HUES48 (cell line): ENCODE measurements at regions not wholly inside any gene's neighbourhood (a gene's known extent, or its start where the extent isn't known, plus 50 kb on each side); places are given as distances from the start of the nearest gene placed in this dataset.

ENCODE experiments used
- H3K27ac ChIP-seq: one replicate; pipeline ENCODE4 v1.7.0; 2013; ENCODE audit warnings: low read depth, low read length, inconsistent platforms
- H3K27me3 ChIP-seq: 2 replicates; pipeline ENCODE4 v1.6.1; 2013; ENCODE audit warnings: mild to moderate bottlenecking, low read length; ENCODE audit not compliant: control insufficient read depth, insufficient read depth
- H3K36me3 ChIP-seq: 2 replicates; pipeline ENCODE4 v1.6.1; 2013; ENCODE audit warnings: low read length; ENCODE audit not compliant: control insufficient read depth, insufficient read depth
- H3K4me1 ChIP-seq: 2 replicates; pipeline ENCODE4 v1.6.1; 2013; ENCODE audit warnings: mild to moderate bottlenecking, low read length; ENCODE audit not compliant: control insufficient read depth, insufficient read depth
- H3K4me3 ChIP-seq: 2 replicates; pipeline ENCODE4 v1.5.1; 2013; ENCODE audit warnings: mild to moderate bottlenecking, low read depth, low read length
- H3K9ac ChIP-seq: 2 replicates; pipeline ENCODE4 v1.6.1; 2013; ENCODE audit warnings: mild to moderate bottlenecking, low read depth, low read length, moderate library complexity
- H3K9me3 ChIP-seq: 2 replicates; pipeline ENCODE4 v1.6.1; 2013; ENCODE audit warnings: low read length; ENCODE audit not compliant: control insufficient read depth, insufficient read depth

DNA sequence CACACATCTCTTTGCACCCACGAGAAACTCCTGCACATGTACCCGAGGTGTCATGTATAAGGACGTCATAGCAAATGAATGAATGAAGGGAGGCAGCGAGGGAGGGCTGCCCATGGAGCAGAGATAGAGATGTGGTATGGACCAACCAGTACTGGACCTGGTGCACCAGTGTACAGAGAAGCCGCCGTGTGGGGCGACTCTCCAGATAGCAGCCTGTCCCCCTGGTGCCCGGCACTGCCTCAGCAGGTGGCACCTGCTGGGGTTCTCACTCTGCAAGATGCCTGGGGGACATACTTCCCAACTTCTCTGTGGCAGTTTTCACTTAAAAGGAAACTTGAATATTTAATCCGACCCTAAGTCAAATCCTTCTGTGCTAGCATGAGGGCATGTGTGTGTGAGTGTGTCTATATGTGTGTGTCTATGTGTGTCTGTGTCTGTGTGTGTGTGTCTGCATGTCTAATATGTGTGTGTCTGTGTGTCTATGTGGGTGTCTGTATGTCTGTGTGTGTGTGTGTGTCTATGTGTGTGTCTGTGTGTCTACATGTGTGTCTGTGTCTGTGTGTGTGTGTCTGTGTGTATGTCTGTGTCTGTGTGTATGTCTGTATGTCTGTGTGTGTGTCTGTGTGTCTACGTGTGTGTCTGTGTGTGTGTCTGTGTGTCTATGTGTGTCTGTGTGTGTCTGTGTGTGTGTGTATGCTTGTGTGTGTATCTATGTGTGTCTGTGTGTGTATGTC is 132.0 kb downstream of the RNASET2 start:
- Histone ChIP-seq H3K4me3 (no peak overlapping the region), H3K4me1 (no peaks in the 10 kb centered on the region), H3K9me3 (no peaks in the 10 kb centered on the region), H3K36me3 (no peaks in the 10 kb centered on the region), H3K27ac (no peak overlapping the region), H3K9ac (no peak overlapping the region), H3K27me3 (no peaks in the 10 kb centered on the region)

DNA sequence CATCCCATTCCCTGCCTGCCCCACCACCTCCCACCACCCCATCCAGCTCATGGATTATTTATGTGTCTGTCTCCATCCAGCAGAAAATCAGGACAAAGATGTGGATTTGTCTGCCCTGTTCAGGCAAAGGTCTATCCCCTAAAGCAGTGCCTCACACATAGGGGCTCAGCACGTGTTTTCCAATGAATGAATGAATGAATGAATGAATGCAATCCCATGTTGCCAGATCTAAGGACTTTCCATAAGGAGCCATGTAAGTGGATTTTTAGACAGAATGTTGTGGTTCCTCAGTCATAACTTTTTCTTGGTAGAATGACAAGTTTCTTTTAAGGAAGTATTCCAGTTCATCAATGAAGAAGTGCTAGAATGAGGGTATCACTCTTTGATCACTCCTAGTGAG is 133.7 kb downstream of the RNASET2 start:
- no peaks in the 10 kb centered on the region for H3K36me3 ChIP-seq
- no peaks in the 10 kb centered on the region for H3K9me3 ChIP-seq
- no peak overlapping the region for H3K4me3 ChIP-seq
- H3K27ac ChIP-seq: no peak overlapping the region
- H3K9ac ChIP-seq: no peak overlapping the region
- H3K27me3 ChIP-seq: no peaks in the 10 kb centered on the region
- no peaks in the 10 kb centered on the region for H3K4me1 ChIP-seq

DNA sequence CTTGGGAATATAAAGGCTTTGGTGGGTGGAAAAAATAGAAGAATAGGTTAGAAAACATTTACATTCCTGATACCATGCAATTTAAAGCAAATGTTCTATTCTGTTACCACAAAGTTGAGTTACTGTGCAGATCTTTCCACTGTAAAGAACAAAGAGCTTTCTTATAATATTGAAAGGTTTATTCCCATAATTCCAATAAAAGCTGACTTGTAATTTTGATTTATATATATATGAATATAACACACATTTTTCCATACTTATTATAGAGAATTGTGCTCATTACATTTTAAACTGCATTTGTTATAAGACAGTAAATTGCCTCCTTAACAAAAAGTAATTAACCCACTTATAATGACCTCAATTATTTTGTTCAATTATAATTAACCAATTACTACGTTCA is 135.9 kb downstream of the RNASET2 start:
- no peaks in the 10 kb centered on the region for H3K27me3 ChIP-seq
- H3K4me1 ChIP-seq: no peaks in the 10 kb centered on the region
- H3K36me3 ChIP-seq: no peaks in the 10 kb centered on the region
- no peak overlapping the region for H3K27ac ChIP-seq
- no peaks in the 10 kb centered on the region for H3K9me3 ChIP-seq
- no peak overlapping the region for H3K4me3 ChIP-seq
- H3K9ac ChIP-seq: no peak overlapping the region

DNA sequence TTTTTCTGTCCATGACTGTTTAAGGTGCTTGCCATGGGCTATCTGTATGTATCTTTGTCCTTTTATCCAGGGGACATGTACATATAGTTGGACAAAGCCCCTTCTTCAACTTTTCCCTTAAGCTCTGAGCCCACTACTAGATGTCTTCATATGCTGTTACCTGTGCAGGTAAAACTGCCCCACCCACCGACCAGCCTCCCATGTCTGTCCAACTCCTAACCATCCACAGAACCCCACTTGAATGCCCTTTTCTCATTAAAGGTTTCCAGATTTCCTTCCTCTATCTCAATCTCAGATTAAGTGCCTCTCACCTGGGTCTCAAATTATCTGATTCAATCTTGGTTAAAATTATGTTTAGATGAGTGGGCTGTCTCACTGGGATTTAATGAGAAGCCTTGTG is 136.3 kb downstream of the RNASET2 start:
- no peaks in the 10 kb centered on the region for H3K4me1 ChIP-seq
- no peaks in the 10 kb centered on the region for H3K9me3 ChIP-seq
- H3K4me3 ChIP-seq: no peak overlapping the region
- H3K27me3 ChIP-seq: no peaks in the 10 kb centered on the region
- no peak overlapping the region for H3K9ac ChIP-seq
- H3K27ac ChIP-seq: no peak overlapping the region
- H3K36me3 ChIP-seq: no peaks in the 10 kb centered on the region

DNA sequence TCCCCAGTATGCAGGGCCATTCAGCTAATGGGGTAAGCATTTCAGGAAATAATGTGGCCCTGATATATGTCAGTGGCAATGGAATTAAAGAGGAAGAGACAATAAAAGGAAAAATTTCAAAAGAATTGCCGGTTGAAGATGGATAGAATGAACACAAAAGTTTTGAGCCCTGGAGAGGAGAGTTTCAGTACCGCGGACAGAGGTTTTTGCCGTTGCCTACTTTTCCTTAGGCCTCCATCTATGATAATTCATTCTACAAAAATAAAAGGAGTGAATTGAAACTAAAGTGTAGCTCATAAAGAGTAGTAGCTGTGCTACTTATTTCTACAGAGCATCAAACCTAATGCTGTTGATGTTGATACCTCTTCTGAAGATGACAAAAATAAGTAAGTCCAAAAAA is 140.7 kb downstream of the RNASET2 start:
- no peaks in the 10 kb centered on the region for H3K9me3 ChIP-seq
- H3K36me3 ChIP-seq: no peaks in the 10 kb centered on the region
- no peak overlapping the region for H3K27ac ChIP-seq
- H3K4me3 ChIP-seq: no peak overlapping the region
- H3K4me1 ChIP-seq: no peaks in the 10 kb centered on the region
- H3K27me3 ChIP-seq: no peaks in the 10 kb centered on the region
- no peak overlapping the region for H3K9ac ChIP-seq

DNA sequence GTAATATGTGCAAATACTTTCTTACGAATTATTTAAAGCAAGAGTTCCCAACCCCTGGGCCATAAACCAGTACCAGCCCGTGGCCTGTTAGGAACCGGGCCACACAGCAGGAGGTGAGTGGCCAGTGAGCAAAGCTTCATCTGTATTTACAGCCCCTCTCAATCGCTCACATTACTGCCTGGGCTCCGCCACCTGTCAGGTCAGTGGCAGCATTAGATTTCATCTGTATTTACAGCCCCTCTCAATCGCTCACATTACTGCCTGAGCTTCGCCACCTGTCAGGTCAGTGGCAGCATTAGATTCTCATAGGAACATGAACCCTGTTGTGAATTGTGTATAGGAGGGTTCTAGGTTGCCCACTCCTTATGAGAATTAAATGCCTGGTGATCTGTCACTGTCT is 142.0 kb downstream of the RNASET2 start:
- Histone ChIP-seq H3K9ac (no peak overlapping the region), H3K4me1 (no peaks in the 10 kb centered on the region), H3K36me3 (no peaks in the 10 kb centered on the region), H3K27ac (no peak overlapping the region), H3K27me3 (no peaks in the 10 kb centered on the region), H3K9me3 (no peaks in the 10 kb centered on the region), H3K4me3 (no peak overlapping the region)

DNA sequence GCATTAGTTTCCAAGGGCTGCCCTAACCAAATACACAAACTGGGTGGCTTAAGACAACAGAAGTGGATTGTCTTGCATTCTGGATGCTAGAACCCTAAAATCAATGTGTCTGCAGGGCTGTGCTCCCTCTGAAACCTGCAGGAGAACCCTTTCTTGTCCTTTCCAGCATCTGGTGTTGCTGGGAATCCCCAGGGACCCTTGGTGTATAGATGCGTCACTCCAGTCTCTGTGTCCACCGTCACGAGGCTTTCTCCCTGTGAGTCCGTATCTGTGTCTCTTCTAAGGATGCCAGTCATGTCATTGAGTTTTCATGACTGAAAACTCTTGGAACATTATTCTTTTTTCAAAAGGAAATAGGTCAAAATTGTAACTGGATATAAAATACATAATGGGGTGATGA is 142.9 kb downstream of the RNASET2 start:
- no peaks in the 10 kb centered on the region for H3K36me3 ChIP-seq
- no peak overlapping the region for H3K27ac ChIP-seq
- no peak overlapping the region for H3K9ac ChIP-seq
- no peaks in the 10 kb centered on the region for H3K9me3 ChIP-seq
- no peaks in the 10 kb centered on the region for H3K4me1 ChIP-seq
- H3K27me3 ChIP-seq: no peaks in the 10 kb centered on the region
- no peak overlapping the region for H3K4me3 ChIP-seq

DNA sequence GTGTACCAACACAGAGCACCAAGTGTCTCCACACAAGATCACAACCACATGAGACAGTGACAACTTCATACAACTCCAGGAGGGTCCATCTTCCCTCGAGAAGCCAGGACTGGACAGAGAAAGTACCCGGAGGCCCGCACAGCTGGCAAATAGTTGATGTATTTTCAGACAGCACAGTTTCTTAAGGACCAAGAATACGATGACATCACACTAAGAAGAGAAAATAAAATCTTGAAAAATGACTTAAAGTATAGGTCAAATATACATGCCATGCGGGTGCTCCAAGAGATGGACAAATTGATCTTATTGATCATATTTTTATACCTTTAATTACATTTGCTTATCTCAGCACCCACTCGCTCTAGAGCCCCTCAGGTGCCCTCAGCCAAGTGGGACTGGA is 145.5 kb downstream of the RNASET2 start:
- Histone ChIP-seq H3K9me3 (0 out of 2 replicates have a peak, but pooled peaks cover 5% of the 10 kb centered on the region), H3K27ac (no peak overlapping the region), H3K27me3 (no peaks in the 10 kb centered on the region), H3K4me1 (no peaks in the 10 kb centered on the region), H3K4me3 (no peak overlapping the region), H3K9ac (no peak overlapping the region), H3K36me3 (no peaks in the 10 kb centered on the region)

DNA sequence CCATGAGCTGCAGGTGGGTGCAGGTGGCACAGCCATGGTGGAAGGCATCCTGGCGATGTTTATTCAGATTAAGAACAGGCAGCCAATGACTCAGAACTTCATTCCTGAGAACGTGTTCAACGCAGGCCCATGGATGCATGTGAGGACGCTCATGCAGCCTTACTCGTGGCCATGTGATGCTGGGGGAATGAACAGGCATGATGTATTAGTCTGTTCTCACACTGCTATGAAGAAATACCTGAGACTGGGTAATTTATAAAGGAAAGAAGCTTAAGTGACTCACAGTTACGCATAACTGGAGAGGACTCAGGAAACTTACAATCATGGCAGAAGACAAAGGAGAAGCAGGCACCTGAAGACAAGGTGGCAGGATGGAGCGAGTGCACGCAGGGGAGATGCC is 146.6 kb downstream of the RNASET2 start:
- Histone ChIP-seq H3K36me3 (no peaks in the 10 kb centered on the region), H3K27ac (no peak overlapping the region), H3K4me1 (no peaks in the 10 kb centered on the region), H3K9me3 (0 out of 2 replicates have a peak, but pooled peaks cover 5% of the 10 kb centered on the region), H3K9ac (no peak overlapping the region), H3K27me3 (no peaks in the 10 kb centered on the region), H3K4me3 (no peak overlapping the region)

DNA sequence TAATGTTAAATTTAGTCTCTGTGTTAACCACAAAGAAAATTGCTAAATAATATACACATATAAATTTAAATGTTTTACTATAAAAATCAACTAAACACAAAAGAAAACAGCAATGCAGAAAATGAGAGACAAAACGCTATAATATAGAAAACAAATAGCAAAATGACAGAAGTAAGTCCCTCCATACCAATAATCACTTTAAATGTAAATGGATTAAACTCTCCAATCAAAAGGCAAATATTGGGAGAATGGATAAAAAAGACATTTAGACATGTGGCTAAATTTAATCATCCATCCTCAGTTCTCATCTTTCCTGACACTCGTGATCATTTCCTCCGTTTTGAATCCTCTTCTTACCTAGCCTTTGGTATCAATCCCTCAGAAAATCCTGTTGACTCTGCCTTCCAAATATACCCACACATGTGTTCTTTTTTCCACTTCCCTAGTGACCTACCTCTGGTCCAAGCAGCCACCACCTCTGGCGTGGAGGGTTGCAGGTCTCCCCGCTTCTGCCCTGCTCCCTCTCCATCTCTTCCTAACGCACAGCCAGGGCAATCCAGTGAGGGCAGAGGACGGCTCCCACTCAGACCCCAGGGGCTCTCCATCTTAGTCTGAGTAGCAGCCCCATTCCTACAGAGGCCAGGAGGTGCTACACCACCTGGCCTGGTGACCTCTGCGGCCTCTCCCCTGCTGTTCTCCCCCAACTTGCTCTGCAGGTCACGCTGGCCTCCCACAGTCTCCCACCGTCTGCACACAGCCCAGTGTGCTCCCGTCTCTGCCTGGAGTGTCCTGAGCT is 149.2 kb downstream of the RNASET2 start:
- H3K36me3 ChIP-seq: no peaks in the 10 kb centered on the region
- no peak overlapping the region for H3K4me3 ChIP-seq
- H3K9ac ChIP-seq: no peak overlapping the region
- H3K27me3 ChIP-seq: no peaks in the 10 kb centered on the region
- H3K9me3 ChIP-seq: 0 out of 2 replicates have a peak, but pooled peaks cover 5% of the 10 kb centered on the region
- no peak overlapping the region for H3K27ac ChIP-seq
- no peaks in the 10 kb centered on the region for H3K4me1 ChIP-seq

DNA sequence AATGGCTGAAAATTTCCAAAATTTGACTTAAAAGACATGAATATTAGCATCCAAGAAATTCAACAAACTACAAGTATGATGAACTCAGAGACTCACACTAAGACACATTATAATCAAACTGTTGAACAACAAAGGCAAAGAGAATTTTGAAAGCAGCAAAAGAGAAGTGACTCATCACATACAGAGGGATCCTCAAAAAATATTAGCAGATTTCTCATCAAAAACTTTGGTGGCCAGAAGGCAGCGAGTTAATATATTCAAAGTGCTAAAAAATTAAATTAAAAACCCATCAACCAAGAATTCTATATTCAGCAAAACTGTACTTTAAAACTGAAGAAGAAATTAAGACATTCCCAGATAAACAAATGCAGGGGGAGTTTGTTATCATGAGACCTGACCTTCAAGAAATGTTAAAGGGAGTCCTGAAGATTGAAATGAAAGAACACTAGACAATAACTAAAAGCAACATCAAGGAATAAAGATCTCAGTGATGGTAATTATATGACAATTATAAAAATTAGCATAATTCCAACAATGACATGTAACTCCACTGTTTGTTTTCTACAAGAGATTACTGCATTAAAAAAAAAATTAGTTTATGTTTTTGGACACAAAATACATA is 150.0 kb downstream of the RNASET2 start:
- Histone ChIP-seq H3K9ac (no peak overlapping the region), H3K27me3 (no peaks in the 10 kb centered on the region), H3K27ac (no peak overlapping the region), H3K9me3 (0 out of 2 replicates have a peak, but pooled peaks cover 5% of the 10 kb centered on the region), H3K4me3 (no peak overlapping the region), H3K4me1 (no peaks in the 10 kb centered on the region), H3K36me3 (no peaks in the 10 kb centered on the region)
